Neural progenitor cell (in vitro differentiated cells): ENCODE measurements at regions not wholly inside any gene's neighbourhood (a gene's known extent, or its start where the extent isn't known, plus 50 kb on each side); places are given as distances from the start of the nearest gene placed in this dataset.

Experiments used
- EZH2 ChIP-seq: fragments of 200-600 bp; sonication (generic); IDR thresholded peaks from 2 replicates; pipeline ENCODE4 v1.6.1; 2017; ENCODE audit warnings: antibody characterized with exemption, mild to moderate bottlenecking, moderate library complexity
- TF ChIP-seq, protein P1 (sequence below): fragments of 200-600 bp; sonication (generic); IDR thresholded peaks from 2 replicates; pipeline ENCODE4 v1.5.1; 2017; ENCODE audit warnings: antibody characterized with exemption, mild to moderate bottlenecking

DNA sequence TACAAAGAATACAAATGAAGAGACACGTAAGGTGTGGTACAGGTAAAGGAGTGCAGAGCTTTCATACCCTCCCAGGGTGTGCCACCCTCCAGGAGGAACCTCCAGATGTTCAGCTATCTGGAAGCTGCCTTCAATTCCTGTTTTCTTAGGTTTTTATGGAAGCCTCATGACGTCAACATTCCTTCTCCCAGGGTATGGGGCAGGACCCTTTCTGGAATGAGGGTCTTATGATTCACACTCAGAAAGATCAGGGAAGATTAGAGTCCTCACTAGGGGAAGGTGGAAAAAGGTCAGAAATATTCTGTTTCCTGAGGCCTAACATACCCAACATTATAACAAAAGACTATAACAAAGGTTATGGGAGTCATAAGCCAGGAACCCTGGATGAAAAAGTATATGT is 99.8 kb upstream of the PLCL2 start:
- TF ChIP-seq, protein P1, sequence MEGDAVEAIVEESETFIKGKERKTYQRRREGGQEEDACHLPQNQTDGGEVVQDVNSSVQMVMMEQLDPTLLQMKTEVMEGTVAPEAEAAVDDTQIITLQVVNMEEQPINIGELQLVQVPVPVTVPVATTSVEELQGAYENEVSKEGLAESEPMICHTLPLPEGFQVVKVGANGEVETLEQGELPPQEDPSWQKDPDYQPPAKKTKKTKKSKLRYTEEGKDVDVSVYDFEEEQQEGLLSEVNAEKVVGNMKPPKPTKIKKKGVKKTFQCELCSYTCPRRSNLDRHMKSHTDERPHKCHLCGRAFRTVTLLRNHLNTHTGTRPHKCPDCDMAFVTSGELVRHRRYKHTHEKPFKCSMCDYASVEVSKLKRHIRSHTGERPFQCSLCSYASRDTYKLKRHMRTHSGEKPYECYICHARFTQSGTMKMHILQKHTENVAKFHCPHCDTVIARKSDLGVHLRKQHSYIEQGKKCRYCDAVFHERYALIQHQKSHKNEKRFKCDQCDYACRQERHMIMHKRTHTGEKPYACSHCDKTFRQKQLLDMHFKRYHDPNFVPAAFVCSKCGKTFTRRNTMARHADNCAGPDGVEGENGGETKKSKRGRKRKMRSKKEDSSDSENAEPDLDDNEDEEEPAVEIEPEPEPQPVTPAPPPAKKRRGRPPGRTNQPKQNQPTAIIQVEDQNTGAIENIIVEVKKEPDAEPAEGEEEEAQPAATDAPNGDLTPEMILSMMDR: no peak
- no peak for TF ChIP-seq EZH2
